D341Med (cell line): ENCODE measurements at regions not wholly inside any gene's neighbourhood (a gene's known extent, or its start where the extent isn't known, plus 50 kb on each side); places are given as distances from the start of the nearest gene placed in this dataset.
A peak's percentile ranks its signal among the peaks of the same experiment; 100 is the strongest.

Source experiments
- DNase-seq: peaks from one replicate; pipeline ENCODE4 v3.0.0; 2012; ENCODE audit warnings: low spot score

DNA sequence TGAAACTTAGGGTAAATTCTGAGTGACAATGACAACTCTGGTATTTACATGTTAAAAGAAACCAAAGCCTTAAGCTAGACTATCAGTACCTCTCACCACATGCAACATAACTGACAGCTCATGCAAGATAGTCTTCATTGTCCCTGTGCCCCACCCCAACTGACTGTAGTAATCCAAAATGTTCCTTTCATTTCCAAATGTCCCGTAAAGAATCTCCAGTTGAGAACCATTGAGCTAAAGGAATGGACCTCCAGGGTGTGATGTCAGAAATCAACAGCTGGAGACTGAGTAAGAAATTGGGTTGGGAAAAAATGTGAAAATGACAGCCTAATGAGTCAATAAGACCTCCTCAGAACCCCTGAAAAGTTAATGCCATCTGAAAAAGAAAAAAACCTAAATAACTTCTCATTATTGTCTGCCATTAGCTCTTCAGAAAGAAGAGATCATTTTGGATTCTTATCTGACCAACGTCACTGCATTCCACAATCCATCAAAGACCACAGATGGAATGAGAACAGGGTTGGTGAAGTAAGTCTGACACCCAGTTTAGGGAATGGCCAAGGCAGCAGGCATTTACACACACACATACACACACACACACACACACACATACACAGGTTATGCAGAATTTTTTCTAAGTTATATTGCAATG lies 51.7 kb upstream of the ACVR2A start:
- no peak for DNase-seq

DNA sequence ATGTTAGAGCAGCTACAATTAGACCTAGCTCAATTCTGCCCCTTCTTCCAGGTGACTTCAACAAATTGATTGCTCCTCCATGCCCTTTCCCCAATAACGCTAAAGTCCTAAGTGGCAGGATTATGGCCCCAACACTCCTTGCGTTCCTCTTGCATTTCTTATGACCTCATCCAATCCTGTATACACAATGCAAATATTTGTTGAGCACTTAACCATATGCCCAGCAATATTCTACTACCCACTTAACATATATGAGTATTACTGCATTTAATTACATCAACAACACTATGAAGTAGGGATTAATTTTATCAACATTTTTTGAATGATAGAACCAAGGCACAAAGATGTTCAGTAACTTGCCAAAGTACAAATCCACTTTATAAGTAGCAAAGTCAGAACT lies 54.2 kb upstream of the ACVR2A start:
- DNase-seq = no peak

DNA sequence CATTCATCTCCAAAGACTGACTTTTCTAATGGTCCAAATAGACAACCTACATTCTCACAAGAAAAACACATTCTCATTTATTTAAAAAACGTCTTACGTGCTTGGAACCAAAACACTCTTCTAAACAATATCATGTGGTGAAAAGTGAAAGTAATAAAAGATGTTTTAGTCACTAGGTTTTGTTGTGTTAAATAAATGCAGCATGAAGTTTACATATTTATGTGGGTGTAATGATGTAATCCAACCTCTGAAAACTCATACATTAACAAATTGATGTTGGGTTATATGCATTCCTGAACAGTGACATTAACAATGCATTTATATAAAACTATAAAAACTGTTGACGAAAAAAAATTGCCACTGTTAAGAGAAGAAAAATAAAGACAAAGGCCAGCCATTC lies 55.1 kb upstream of the ACVR2A start:
- DNase-seq = no peak

DNA sequence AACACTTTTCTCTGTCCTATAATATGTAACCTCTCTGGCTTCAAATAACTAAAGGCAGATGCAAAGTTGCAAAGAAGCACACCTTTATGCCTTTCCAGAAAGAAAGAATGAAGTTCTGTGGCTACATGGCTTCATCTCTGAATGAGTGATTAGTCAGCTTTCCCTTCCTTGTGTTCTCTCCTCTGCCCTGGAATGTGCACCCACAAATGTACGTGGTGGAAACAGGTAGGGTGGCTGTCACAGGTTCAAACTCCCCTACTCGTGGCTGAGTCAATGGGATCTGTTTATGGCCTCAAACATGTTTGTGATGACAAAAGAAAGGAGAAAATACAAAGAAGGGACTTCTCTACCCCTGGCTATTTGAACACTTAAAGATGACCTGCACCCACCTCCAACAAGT lies 55.5 kb upstream of the ACVR2A start:
- DNase-seq = no peak

DNA sequence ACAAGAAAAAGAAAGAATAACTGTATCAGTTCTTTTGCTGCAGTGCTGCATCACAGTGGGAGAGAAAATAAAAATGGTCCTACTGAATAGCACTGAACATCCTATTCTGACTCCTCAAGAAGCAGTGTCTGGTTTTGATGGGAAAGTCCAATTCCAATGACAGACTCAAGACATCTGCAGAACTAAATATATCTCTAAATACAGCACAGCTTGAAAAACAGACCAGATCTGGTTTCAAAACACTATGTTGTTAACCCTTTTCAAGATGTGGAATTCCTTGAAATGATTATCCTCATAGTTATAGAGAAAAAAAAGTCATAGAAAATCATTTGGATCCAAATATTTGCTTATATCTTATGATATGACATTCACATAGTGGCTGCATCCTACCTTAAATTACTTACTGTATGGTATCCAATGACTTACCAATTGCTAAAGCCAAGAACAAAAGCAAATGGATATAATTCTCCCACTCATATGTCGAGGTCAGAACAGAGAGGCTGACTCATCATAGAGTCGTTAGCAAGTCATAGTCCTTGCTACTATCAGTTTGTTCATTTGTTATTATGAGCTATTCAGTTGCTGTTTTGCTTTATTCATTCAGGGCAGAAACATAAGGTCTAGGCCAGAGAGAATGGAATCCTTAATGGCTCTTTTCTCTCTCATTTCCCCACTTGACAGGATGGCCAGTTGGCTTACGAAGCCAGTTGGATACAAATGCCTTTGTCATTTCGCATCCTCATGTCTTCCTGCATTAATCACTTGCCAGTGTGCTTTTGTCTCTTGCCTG lies 62.5 kb upstream of the ACVR2A start:
- no peak for DNase-seq

DNA sequence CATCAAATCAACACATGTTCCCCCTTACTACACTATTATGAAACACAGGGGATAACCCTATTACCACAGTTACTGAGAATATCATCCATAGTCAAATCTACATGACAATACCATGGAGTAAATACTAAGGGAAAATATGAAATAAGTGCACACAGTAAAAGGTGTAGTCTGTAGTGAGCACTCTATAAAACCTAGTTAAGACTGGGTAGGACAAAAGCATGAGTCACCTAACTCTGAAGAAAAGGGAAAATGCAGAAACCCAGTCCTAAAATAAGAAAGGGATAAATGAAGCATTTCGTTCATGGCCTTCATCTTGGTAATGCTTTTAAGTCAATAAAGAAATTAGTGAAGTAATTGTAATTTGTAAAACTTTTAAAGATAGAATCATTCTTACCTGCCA lies 65.4 kb upstream of the ACVR2A start:
- no peak for DNase-seq

DNA sequence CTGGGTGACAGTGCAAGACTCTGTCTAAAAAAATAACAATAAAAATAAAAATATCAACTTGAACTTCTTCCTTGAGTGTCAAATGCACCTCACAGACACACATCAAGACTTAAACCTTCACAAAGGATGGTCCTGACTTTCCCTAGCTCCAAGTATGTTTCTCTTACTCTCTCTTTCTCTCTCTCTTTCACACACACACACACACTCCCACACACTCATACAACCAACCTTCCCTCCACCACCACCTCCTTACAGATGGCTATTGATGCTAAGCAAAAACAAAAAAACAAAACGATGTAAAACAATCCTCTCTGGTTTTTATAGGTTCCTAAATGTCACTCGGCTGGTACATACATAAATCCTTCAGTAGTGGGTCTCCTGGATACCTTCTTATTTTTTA lies 67.4 kb upstream of the ACVR2A start:
- no peak for DNase-seq

DNA sequence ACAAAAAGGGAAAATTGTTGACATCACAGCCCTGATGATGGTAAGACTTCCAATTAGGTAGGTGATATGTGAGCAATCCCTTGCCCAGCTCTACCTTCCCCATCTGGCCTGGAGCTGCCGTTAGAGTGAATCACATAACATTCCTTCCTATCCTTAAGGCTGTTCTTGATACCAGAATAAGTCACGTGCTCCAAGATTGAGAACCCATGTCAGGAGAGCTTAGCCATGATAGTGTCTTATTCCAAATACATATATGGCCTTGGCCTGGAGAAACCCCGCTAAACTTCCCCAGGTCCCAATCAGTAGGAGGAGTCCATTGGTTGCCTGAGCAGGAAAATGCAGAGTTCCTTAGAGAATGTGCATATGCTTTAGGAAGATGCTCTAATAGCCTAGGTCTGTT lies 70.0 kb upstream of the ACVR2A start:
- DNase-seq = no peak

DNA sequence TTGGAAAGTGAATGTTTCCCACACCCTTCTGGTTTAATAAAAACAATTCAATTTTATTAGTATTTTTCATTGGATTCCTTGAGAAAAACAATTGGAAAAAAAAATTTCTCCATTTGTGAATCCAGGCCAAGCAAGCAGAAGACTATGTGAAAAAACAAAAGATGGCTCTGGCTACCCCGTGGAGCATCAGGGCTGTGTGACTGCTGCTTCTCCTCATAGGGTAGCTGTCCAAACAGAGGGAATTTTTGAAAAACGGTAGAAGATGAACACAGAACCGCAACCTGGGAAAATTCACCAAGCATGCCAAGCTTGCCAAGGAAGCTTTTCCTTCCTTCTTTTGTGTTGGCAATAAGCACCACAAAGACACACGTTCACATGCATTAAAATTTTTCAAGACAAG lies 71.3 kb upstream of the ACVR2A start:
- peak; percentile 17 for DNase-seq

DNA sequence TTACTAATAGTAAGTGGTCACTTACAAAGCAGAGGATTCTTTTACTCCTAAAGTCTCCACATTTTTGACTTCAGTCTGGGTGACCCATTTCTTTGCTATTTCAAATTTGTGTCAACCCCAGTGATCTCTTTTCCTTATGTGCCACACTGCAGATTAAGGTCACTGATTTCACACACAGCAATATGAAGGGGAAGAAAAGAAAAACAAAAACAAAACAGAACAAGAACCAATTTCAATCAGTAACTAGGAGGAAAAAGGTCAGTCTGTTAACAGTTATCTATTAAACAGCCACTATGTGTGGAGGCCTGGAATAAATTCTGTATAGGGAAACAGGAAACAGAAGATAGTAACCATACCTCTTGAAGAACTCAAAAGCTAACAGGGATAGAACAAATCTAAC lies 72.0 kb upstream of the ACVR2A start:
- no peak for DNase-seq

DNA sequence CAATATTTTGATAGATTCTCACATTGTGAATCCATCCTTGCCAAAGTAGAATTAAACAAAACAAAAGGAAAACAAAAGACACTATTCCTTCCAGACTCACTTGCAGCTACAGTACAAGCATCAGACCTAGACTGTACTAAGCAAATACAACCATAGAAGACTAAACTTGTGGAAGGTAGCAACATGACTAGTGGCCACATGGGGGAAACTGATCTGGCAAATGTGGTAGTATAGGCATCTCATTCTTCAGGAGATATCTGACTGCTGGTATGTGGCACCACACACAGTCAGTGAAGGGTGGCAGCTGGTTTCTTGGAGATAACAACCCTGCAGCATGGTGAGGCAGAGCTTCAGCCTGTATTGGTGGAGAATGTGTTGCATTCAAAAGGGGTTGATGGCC lies 81.0 kb upstream of the ACVR2A start:
- no peak for DNase-seq

DNA sequence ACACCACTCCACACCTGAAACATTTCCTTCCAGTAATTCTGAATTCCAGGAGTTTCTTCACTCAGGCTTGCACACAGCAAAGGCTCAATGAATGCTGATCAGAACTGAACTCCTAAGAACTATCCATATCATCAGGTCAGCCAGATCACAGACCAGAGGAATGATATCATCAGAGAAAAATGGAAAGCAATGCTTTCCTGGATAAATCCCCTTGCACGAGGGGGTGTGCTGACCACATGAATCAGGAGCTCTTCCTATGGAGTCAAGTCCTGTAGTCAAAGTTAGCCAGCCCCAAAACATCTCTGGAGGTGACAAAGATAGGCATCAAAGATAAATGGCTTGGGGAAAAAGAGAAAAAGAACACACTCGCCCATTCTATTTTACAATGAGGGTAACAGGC lies 83.8 kb upstream of the ACVR2A start:
- DNase-seq = no peak

DNA sequence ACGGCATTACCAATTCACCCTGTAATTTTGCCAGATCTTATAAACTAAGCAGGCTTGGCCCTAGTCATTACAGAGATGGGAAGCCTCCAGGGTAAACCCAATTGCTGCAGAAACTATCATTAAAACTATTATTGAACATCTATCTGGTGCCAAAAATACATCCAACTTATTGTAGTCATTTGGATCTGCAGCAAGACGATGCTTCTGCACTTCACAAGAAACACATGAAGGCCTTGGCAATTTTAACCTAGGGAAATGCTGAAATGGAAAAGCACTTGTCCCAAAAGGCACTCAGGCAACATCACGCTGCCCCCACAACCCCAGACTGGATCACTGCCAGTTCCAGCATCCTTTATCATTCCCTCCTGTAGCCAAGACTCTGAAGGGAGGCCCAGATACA lies 85.3 kb upstream of the ACVR2A start:
- DNase-seq = no peak

DNA sequence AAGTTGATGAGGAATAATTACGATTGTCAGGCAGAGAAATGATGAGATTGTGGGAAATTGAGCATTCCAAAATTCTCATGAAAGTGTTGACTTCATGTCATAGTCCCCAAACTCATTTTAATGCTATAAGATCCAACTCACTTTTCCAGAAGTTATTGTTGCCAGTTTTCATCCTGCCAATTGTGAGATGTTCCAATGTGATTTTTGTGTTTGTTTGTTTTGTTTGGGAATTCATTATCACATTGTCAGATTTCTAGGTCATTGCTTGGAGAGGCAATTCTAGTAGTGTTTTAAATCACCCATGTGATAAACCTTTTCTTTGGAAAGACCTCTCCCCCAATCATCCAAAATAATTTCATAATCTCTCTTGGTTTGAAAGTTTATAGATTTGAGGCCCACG lies 86.0 kb upstream of the ACVR2A start:
- DNase-seq = no peak

DNA sequence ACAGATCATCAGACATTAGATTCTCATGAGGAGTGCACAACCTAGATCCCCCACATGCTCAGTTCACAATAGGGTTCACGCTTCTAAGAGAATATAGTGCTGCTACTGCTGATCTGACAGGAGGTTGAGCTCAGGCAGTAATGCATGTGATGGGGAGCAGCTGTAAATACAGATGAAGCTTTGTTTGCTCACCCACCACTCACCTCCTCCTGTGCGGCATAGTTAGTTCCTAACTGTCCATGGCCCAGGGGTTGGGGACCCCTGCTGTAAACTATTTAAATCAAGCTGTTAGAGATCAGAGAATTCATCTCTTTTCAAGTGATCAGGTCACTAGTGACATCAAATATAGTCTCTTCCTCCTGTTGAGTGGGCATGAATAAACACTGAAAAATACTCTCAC lies 88.8 kb upstream of the ACVR2A start:
- no peak for DNase-seq

DNA sequence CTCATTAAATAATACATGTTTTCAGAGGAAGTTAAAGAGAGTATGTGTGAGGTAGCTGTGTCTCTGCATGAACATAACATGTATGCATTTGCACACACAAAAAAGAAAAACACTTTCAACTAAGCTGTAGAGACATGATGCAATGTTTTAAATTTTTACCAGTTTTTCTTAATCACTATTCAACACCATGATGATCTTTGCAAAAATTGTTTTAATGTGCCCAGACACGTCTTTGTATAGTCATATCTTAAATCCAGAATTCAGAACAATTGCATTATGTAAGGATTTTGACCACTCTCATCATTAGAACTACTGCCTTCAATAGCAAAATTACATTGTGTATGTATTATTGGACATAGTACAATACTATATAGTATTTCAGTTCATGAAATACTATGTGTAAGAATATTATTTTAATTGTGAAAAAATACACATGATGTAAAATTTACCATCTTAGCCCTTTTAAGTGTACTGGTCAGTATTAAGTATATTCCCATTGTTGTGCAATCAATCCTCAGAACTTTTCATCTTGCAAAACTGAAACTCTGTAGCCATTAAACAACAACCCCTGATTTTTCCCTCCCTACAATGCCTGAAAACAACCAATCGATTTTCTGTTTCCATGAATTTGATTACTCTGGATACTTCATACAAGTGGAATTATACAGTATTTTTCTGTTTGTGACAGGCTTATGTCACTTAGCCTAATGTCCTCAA lies 104.5 kb upstream of the ACVR2A start:
- no peak for DNase-seq

DNA sequence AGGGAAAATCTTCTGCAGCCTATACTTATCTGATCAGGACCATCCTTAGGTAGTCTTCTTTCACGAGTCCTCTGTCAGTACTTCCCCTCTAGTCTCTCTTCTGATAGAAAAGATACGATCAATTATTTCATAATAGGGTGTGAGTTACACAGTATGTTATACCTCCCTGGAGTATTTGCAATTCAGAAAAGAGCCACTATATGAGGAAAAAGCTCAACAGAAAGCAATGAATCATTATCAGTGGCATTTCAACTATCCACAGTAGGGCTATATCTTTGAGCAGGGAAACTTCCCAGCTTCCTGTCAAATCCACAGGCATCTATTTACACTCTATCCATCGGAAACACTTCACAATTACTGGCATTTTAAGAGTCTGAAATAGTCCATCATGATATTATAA lies 105.3 kb upstream of the ACVR2A start:
- no peak for DNase-seq

DNA sequence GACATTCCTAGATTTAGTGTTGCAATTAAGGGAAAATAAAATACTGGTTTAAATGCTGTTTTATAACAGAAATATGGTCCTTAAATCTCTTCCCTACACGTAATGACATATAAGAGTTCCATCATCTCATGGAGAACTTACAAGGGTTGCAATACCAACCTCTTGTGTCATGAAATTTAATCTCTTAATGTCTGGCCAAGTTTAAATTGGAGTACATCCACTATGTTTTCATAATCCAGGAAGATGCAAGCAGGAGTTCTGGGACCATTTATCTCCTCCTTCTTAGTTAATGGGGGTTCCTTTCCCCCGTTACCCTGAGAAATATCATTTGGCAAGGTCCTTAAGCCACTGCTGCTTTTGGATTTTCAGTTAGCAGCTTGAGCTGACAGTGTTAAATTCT lies 126.0 kb upstream of the ACVR2A start:
- DNase-seq = no peak

DNA sequence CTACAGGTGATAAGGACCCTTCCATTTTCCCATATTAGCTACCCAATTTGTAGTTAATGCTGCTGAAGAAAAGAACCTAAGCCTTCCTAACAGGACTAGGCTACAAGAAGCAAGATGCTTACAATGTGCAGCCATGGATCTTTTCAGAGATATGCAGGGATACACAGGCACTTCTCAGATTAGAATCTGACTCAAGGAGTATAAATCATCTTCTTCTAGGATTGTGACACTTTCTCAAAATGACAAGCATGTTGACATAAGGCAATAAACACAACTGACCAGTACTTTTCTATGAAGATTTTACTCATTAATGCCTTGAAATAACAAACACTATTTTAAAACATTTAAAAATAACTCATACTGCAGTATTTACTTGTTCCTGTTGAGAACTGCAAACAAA lies 127.9 kb upstream of the ACVR2A start:
- DNase-seq = no peak

DNA sequence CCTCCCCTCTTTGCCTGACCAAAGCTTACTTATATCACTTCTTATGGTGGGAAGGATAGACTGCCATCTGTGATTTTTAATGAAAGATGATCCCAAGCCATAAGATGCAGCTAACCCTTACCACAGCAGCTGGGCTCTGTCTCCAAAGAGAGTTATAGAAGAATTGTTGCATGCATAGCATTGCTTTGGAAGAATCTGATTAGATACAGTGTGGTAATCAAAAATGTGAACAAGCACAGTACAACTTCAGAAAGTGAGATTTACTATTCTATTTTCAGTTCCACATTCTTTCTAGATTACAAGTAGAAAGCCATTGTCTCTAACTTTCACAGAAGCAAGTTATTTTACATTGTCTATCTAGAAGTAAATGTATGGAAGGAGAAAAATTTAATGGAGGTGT lies 129.0 kb upstream of the ACVR2A start:
- DNase-seq = no peak

DNA sequence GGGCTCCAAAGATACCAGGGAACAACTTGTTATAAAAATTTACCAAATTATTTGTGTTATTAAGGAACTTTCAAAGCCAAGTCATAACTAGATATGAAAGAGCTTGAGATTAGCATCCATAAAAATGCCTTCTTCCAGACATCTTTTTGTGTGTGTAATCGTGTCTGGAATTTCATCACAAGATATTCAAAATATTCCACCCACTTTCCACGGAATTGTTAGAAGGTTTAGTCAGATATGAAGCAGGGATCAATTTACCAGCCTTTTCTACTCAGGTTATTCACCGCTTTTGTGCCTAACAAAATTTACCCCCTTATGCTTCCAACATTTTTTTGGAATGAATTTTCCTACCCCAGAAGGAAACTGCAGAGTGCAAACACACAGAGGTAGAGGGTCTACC lies 130.2 kb upstream of the ACVR2A start:
- no peak for DNase-seq

DNA sequence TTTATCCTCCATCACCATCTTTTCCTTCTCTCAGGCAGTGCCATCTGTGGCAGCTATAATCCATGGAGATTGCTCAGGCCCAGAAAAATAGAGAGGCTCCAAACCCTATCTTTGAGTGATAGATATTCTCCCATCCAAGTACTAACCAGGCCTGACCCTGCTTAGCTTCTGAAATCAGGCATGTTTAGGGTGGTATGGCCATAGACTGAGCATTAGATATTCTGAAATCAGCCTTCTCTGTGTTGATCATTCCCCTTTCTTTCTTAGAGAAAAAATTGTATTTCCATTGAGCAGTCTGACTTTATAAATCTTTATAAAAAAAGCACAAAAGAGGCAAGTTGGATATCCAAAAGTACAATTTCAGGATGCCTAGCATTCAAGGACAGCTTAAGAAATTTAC lies 131.5 kb upstream of the ACVR2A start:
- DNase-seq = no peak

DNA sequence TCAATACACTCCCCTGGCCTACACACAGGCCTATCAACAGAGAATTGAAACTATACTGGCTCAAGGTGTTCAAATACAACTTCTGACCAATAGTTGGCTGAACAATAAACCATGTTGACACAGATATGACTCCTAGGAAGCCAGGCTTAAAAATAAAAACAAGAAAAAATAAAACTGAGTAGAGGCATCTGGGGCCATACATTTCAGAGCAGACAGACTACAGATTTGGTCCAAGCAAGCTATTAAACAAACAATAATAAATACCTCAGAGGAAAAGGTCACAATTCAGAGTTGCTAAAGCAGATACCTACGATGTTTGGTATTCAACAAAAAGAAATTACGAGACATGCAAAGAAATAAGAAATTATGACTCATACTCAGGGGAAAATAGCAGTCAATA lies 132.8 kb upstream of the ACVR2A start:
- no peak for DNase-seq

DNA sequence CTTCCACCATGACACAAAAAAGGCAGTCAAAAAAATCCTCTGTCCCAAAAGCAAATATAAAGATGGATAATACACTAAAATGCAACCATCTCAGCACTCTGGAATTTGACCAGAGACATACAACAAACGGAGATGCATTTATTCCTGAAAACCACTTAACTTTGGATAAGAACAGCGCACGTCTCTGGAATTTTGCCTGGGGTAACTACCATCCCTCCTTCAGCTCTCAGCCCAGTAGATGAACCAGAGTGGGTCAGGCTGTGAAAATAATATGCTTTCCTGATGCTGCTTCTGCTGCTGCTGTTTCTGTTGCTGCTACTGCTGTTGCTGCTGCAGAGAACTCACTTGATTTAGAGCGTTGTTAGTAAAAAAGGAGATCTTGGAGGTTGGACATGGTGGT lies 133.8 kb upstream of the ACVR2A start:
- no peak for DNase-seq
